H1 (cell line): ENCODE measurements at regions not wholly inside any gene's neighbourhood (a gene's known extent, or its start where the extent isn't known, plus 50 kb on each side); places are given as distances from the start of the nearest gene placed in this dataset.

ENCODE experiments used
- NRF1 ChIP-seq: IDR thresholded peaks from 2 replicates; pipeline ENCODE4 v1.6.1; 2011; ENCODE audit warnings: mild to moderate bottlenecking, low read depth, low read length, improper control_type of control experiment
- RAD21 ChIP-seq, 2 experiments: IDR thresholded peaks in 1 of 2; conservative IDR thresholded peaks in 1 of 2; 2 replicates each; pipeline ENCODE4 v1.6.1; 2011; ENCODE audit warnings: low read depth in 2 of 2, low read length in 2 of 2, improper control_type of control experiment in 1 of 2, inconsistent platforms in 1 of 2, mild to moderate bottlenecking in 1 of 2, moderate library complexity in 1 of 2

- TF ChIP-seq RAD21 (IDR thresholded peaks at IDR 0.05 in 1 of 2, conservative IDR thresholded peaks at IDR 0.05 in 1 of 2; ENCODE audit: low read depth in 2 of 2, low read length in 2 of 2), result no peak
- TF ChIP-seq NRF1, result no peak
- TF ChIP-seq, all 59 proteins: peak for 0
Observed at GRCh38 chr4:3382251-3382650, 59.5 kb upstream of the HGFAC start (continued).
